Mammary epithelial cell (primary cell): ENCODE measurements at regions not wholly inside any gene's neighbourhood (a gene's known extent, or its start where the extent isn't known, plus 50 kb on each side); places are given as distances from the start of the nearest gene placed in this dataset.

ENCODE experiments used
- EZH2 ChIP-seq: IDR thresholded peaks from 2 replicates; pipeline ENCODE4 v1.6.1; 2012; ENCODE audit warnings: low read length, inconsistent platforms, borderline replicate concordance
- TF ChIP-seq, protein P1 (sequence below), 2 donors: IDR thresholded peaks in 1 of 2; conservative IDR thresholded peaks in 1 of 2; 2 replicates each; pipeline ENCODE4 v1.5.1; 2011 to 2012; ENCODE audit warnings: inconsistent platforms in 2 of 2, low read length in 2 of 2, mild to moderate bottlenecking in 2 of 2, control low read depth in 1 of 2, low read depth in 1 of 2; ENCODE audit not compliant: insufficient read depth in 1 of 2; ENCODE audit errors: extremely low read depth in 1 of 2

GRCh38 chr11:38302564-38302963 is 1704.5 kb upstream of the RAG2 start:
- TF ChIP-seq, protein P1, sequence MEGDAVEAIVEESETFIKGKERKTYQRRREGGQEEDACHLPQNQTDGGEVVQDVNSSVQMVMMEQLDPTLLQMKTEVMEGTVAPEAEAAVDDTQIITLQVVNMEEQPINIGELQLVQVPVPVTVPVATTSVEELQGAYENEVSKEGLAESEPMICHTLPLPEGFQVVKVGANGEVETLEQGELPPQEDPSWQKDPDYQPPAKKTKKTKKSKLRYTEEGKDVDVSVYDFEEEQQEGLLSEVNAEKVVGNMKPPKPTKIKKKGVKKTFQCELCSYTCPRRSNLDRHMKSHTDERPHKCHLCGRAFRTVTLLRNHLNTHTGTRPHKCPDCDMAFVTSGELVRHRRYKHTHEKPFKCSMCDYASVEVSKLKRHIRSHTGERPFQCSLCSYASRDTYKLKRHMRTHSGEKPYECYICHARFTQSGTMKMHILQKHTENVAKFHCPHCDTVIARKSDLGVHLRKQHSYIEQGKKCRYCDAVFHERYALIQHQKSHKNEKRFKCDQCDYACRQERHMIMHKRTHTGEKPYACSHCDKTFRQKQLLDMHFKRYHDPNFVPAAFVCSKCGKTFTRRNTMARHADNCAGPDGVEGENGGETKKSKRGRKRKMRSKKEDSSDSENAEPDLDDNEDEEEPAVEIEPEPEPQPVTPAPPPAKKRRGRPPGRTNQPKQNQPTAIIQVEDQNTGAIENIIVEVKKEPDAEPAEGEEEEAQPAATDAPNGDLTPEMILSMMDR (conservative IDR thresholded peaks at IDR 0.05 in 1 of 2, IDR thresholded peaks at IDR 0.05 in 1 of 2; ENCODE audit: extremely low read depth in 1 of 2, insufficient read depth in 1 of 2, low read depth in 1 of 2, low read length in 2 of 2), result no peak
- TF ChIP-seq EZH2, result no peak
